ENCODE measurements at regions not wholly inside any gene's neighbourhood (a gene's known extent, or its start where the extent isn't known, plus 50 kb on each side); places are given as distances from the start of the nearest gene placed in this dataset.

DNA sequence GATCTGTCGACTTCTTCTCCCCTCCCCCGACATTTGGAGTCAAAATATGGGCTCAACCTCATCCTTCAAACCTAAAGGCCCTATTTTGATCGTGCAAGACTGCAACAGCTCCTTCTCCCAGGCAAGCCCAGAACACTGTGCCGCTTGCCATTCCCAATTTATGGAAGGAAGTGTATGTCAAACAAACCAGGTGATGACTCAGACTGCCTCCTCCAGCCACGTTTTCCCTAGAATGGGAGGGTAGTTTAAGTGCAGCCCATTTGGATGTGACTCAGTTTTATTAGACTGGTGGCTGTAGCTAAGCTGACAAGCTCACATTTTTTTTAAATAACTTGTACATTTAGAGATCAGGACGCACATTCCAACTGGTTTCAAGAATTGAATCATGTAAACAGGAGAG is 570.4 kb upstream of the DIPK2B start:
- TF ChIP-seq, protein P1, sequence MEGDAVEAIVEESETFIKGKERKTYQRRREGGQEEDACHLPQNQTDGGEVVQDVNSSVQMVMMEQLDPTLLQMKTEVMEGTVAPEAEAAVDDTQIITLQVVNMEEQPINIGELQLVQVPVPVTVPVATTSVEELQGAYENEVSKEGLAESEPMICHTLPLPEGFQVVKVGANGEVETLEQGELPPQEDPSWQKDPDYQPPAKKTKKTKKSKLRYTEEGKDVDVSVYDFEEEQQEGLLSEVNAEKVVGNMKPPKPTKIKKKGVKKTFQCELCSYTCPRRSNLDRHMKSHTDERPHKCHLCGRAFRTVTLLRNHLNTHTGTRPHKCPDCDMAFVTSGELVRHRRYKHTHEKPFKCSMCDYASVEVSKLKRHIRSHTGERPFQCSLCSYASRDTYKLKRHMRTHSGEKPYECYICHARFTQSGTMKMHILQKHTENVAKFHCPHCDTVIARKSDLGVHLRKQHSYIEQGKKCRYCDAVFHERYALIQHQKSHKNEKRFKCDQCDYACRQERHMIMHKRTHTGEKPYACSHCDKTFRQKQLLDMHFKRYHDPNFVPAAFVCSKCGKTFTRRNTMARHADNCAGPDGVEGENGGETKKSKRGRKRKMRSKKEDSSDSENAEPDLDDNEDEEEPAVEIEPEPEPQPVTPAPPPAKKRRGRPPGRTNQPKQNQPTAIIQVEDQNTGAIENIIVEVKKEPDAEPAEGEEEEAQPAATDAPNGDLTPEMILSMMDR (IDR thresholded peaks at IDR 0.05; ENCODE audit: extremely low read depth in 1 of 2, insufficient read depth in 1 of 2, low read depth in 1 of 2, low read length in 2 of 2): no peak
- TF ChIP-seq POLR2A (IDR thresholded peaks at IDR 0.05; ENCODE audit: low read depth, low read length) (peak; percentile 89), EZH2 (IDR thresholded peaks at IDR 0.05; ENCODE audit: borderline replicate concordance, low read depth, low read length, severe bottlenecking) (no peak), MYC (IDR thresholded peaks at IDR 0.05; ENCODE audit: low read depth, low read length) (peak; percentile 54)
- TF ChIP-seq, protein P2, sequence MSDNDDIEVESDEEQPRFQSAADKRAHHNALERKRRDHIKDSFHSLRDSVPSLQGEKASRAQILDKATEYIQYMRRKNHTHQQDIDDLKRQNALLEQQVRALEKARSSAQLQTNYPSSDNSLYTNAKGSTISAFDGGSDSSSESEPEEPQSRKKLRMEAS (IDR thresholded peaks at IDR 0.05; ENCODE audit: insufficient read depth, insufficient read length): no peak
